ENCODE measurements at regions not wholly inside any gene's neighbourhood (a gene's known extent, or its start where the extent isn't known, plus 50 kb on each side); places are given as distances from the start of the nearest gene placed in this dataset.

GRCh38 chr10:6864142-6864541 is 284.1 kb upstream of the PRKCQ start:
- WGBS, 4 donors = 92 to 95% (median 94%) methylated on average over 6 of the region's 6 CpGs
- Histone ChIP-seq H3K4me1 (no peaks in the 10 kb centered on the region), H3K27ac (no peak overlapping the region), H3K27me3 (no peaks in the 10 kb centered on the region), H3K9me3 (peaks cover 0 to 4% (median 0%) of the 10 kb centered on the region in 12 donors), H3K4me3 (no peak overlapping the region), H3K36me3 (no peaks in the 10 kb centered on the region)
- ATAC-seq (no peak), DNase-seq (no peak)
- TF ChIP-seq CTCF (IDR thresholded peaks at IDR 0.05) (no peak), POLR2A (IDR thresholded peaks at IDR 0.05) (no peak)
- intact Hi-C loops (cut with DNase I) = no loop called here

GRCh38 chr10:6863381-6863780 is 283.3 kb upstream of the PRKCQ start:
- no peaks in the 10 kb centered on the region for H3K4me1 ChIP-seq
- ATAC-seq (no peak), DNase-seq (no peak)
- WGBS, 4 donors = 88 to 94% (median 91%) methylated on average over 1 of the region's 1 CpG
- H3K9me3 ChIP-seq = peaks cover 0 to 4% (median 0%) of the 10 kb centered on the region in 12 donors
- intact Hi-C loops (cut with DNase I) = no loop called here
- H3K27me3 ChIP-seq = no peaks in the 10 kb centered on the region
- TF ChIP-seq POLR2A (IDR thresholded peaks at IDR 0.05) (no peak), CTCF (IDR thresholded peaks at IDR 0.05) (no peak)
- no peak overlapping the region for H3K27ac ChIP-seq
- H3K36me3 ChIP-seq = no peaks in the 10 kb centered on the region
- H3K4me3 ChIP-seq = no peak overlapping the region

GRCh38 chr10:6850452-6850851 is 270.4 kb upstream of the PRKCQ start:
- Histone ChIP-seq H3K27ac (no peak overlapping the region), H3K9me3 (peaks cover 0 to 5% (median 0%) of the 10 kb centered on the region in 12 donors), H3K4me3 (no peak overlapping the region), H3K4me1 (no peaks in the 10 kb centered on the region), H3K36me3 (no peaks in the 10 kb centered on the region), H3K27me3 (no peaks in the 10 kb centered on the region)
- intact Hi-C loops (cut with DNase I) = no loop called here
- DNase-seq = no peak
- WGBS, 4 donors = 75 to 90% (median 84%) methylated on average over 3 of the region's 3 CpGs
- no peak for TF ChIP-seq POLR2A (IDR thresholded peaks at IDR 0.05)
- no peak for TF ChIP-seq CTCF (IDR thresholded peaks at IDR 0.05)
- no peak for ATAC-seq

GRCh38 chr10:6847561-6847960 is 267.5 kb upstream of the PRKCQ start:
- WGBS, 4 donors = 69 to 88% (median 81%) methylated on average over 3 of the region's 3 CpGs
- no peak for DNase-seq

More at GRCh38 chr10:6847561-6847960, 267.5 kb upstream of the PRKCQ start:
- no peak for TF ChIP-seq POLR2A (IDR thresholded peaks at IDR 0.05)
- TF ChIP-seq CTCF (IDR thresholded peaks at IDR 0.05) = no peak
- Histone ChIP-seq H3K9me3 (peaks cover 0 to 9% (median 0%) of the 10 kb centered on the region in 12 donors), H3K36me3 (no peaks in the 10 kb centered on the region), H3K4me1 (no peaks in the 10 kb centered on the region), H3K27me3 (no peaks in the 10 kb centered on the region), H3K27ac (no peak overlapping the region), H3K4me3 (no peak overlapping the region)
- ATAC-seq = no peak
- intact Hi-C loops (cut with DNase I) = no loop called here
